ENCODE measurements at regions not wholly inside any gene's neighbourhood (a gene's known extent, or its start where the extent isn't known, plus 50 kb on each side); places are given as distances from the start of the nearest gene placed in this dataset.
"Not testable (repeated sequence)": the region's sequence is repeated elsewhere in the genome, so short reads cannot be mapped to it uniquely, and the experiment has no call there.

- Histone ChIP-seq H2AFZ (ENCODE audit: low read depth, low read length) (no peak overlapping the region), H3K4me1 (ENCODE audit: insufficient read depth, low read length) (no peaks in the 10 kb centered on the region), H3K4me3 (ENCODE audit: low read length) (no peak overlapping the region), H3K9me3 (ENCODE audit: low read length) (no peaks in the 10 kb centered on the region), H3K36me3 (ENCODE audit: insufficient read depth, low read length) (no peaks in the 10 kb centered on the region), H3K27me3 (ENCODE audit: insufficient read depth, low read length) (no peaks in the 10 kb centered on the region)
Observed at GRCh38 chr3:152589644-152590043, 245.3 kb upstream of the P2RY1 start.

- H3K27me3 ChIP-seq (ENCODE audit: insufficient read depth, low read length), result no peaks in the 10 kb centered on the region
- H2AFZ ChIP-seq (ENCODE audit: low read depth, low read length), result no peak overlapping the region
- H3K4me1 ChIP-seq (ENCODE audit: insufficient read depth, low read length), result no peaks in the 10 kb centered on the region
- no peak overlapping the region for H3K4me3 ChIP-seq (ENCODE audit: low read length)
- H3K9me3 ChIP-seq (ENCODE audit: low read length), result no peaks in the 10 kb centered on the region
- H3K36me3 ChIP-seq (ENCODE audit: insufficient read depth, low read length), result no peaks in the 10 kb centered on the region
Observed at GRCh38 chr3:152591515-152591914, 243.4 kb upstream of the P2RY1 start.

GRCh38 chr3:152593242-152593641 lies 241.7 kb upstream of the P2RY1 start:
- Histone ChIP-seq H3K4me1 (ENCODE audit: insufficient read depth, low read length) (no peaks in the 10 kb centered on the region), H3K9me3 (ENCODE audit: low read length) (no peaks in the 10 kb centered on the region), H2AFZ (ENCODE audit: low read depth, low read length) (no peak overlapping the region), H3K36me3 (ENCODE audit: insufficient read depth, low read length) (no peaks in the 10 kb centered on the region), H3K27me3 (ENCODE audit: insufficient read depth, low read length) (no peaks in the 10 kb centered on the region), H3K4me3 (ENCODE audit: low read length) (no peak overlapping the region)

- Histone ChIP-seq H3K4me3 (ENCODE audit: low read length) (no peak overlapping the region), H2AFZ (ENCODE audit: low read depth, low read length) (no peak overlapping the region), H3K27me3 (ENCODE audit: insufficient read depth, low read length) (no peaks in the 10 kb centered on the region), H3K4me1 (ENCODE audit: insufficient read depth, low read length) (no peaks in the 10 kb centered on the region), H3K9me3 (ENCODE audit: low read length) (no peaks in the 10 kb centered on the region), H3K36me3 (ENCODE audit: insufficient read depth, low read length) (no peaks in the 10 kb centered on the region)
Observed at GRCh38 chr3:152595975-152596821, 238.7 kb upstream of the P2RY1 start.

GRCh38 chr3:152596832-152597231 lies 238.1 kb upstream of the P2RY1 start:
- H2AFZ ChIP-seq (ENCODE audit: low read depth, low read length); H3K36me3 ChIP-seq (ENCODE audit: insufficient read depth, low read length); H3K4me1 ChIP-seq (ENCODE audit: insufficient read depth, low read length); H3K4me3 ChIP-seq (ENCODE audit: low read length); H3K27me3 ChIP-seq (ENCODE audit: insufficient read depth, low read length); H3K9me3 ChIP-seq (ENCODE audit: low read length): not testable (repeated sequence)

GRCh38 chr3:152606146-152606545 lies 228.8 kb upstream of the P2RY1 start:
- H2AFZ ChIP-seq (ENCODE audit: low read depth, low read length), result no peak overlapping the region
- no peak overlapping the region for H3K4me3 ChIP-seq (ENCODE audit: low read length)
- peaks cover 3% of the 10 kb centered on the region for H3K9me3 ChIP-seq (ENCODE audit: low read length)
- no peaks in the 10 kb centered on the region for H3K36me3 ChIP-seq (ENCODE audit: insufficient read depth, low read length)
- no peaks in the 10 kb centered on the region for H3K27me3 ChIP-seq (ENCODE audit: insufficient read depth, low read length)
- peaks cover 6% of the 10 kb centered on the region for H3K4me1 ChIP-seq (ENCODE audit: insufficient read depth, low read length)

GRCh38 chr3:152607179-152607578 lies 227.8 kb upstream of the P2RY1 start:
- H3K4me3 ChIP-seq (ENCODE audit: low read length), result no peak overlapping the region
- peaks cover 6% of the 10 kb centered on the region for H3K4me1 ChIP-seq (ENCODE audit: insufficient read depth, low read length)
- H3K27me3 ChIP-seq (ENCODE audit: insufficient read depth, low read length), result no peaks in the 10 kb centered on the region
- H2AFZ ChIP-seq (ENCODE audit: low read depth, low read length), result no peak overlapping the region
- H3K9me3 ChIP-seq (ENCODE audit: low read length), result peaks cover 3% of the 10 kb centered on the region
- no peaks in the 10 kb centered on the region for H3K36me3 ChIP-seq (ENCODE audit: insufficient read depth, low read length)

- Histone ChIP-seq H2AFZ (ENCODE audit: low read depth, low read length) (no peak overlapping the region), H3K9me3 (ENCODE audit: low read length) (peaks cover 3% of the 10 kb centered on the region)
Observed at GRCh38 chr3:152608696-152609594, 226.0 kb upstream of the P2RY1 start.

GRCh38 chr3:152609891-152610290 lies 225.0 kb upstream of the P2RY1 start:
- Histone ChIP-seq H3K9me3 (ENCODE audit: low read length) (no peaks in the 10 kb centered on the region), H2AFZ (ENCODE audit: low read depth, low read length) (no peak overlapping the region), H3K27me3 (ENCODE audit: insufficient read depth, low read length) (no peaks in the 10 kb centered on the region), H3K4me3 (ENCODE audit: low read length) (no peak overlapping the region), H3K4me1 (ENCODE audit: insufficient read depth, low read length) (peaks cover 6% of the 10 kb centered on the region), H3K36me3 (ENCODE audit: insufficient read depth, low read length) (no peaks in the 10 kb centered on the region)

More at GRCh38 chr3:152608696-152609594, 226.0 kb upstream of the P2RY1 start:
- Histone ChIP-seq H3K36me3 (ENCODE audit: insufficient read depth, low read length) (no peaks in the 10 kb centered on the region), H3K4me3 (ENCODE audit: low read length) (no peak overlapping the region), H3K4me1 (ENCODE audit: insufficient read depth, low read length) (peaks cover 6% of the 10 kb centered on the region), H3K27me3 (ENCODE audit: insufficient read depth, low read length) (no peaks in the 10 kb centered on the region)

- Histone ChIP-seq H3K4me3 (ENCODE audit: low read length) (no peak overlapping the region), H3K4me1 (ENCODE audit: insufficient read depth, low read length) (peaks cover 6% of the 10 kb centered on the region), H2AFZ (ENCODE audit: low read depth, low read length) (no peak overlapping the region), H3K9me3 (ENCODE audit: low read length) (no peaks in the 10 kb centered on the region), H3K36me3 (ENCODE audit: insufficient read depth, low read length) (no peaks in the 10 kb centered on the region), H3K27me3 (ENCODE audit: insufficient read depth, low read length) (no peaks in the 10 kb centered on the region)
Observed at GRCh38 chr3:152610622-152611021, 224.3 kb upstream of the P2RY1 start.

GRCh38 chr3:152611905-152612304 lies 223.0 kb upstream of the P2RY1 start:
- H3K9me3 ChIP-seq (ENCODE audit: low read length), result no peaks in the 10 kb centered on the region
- H3K36me3 ChIP-seq (ENCODE audit: insufficient read depth, low read length), result no peaks in the 10 kb centered on the region
- H3K4me1 ChIP-seq (ENCODE audit: insufficient read depth, low read length), result peaks cover 6% of the 10 kb centered on the region
- H2AFZ ChIP-seq (ENCODE audit: low read depth, low read length), result no peak overlapping the region
- no peak overlapping the region for H3K4me3 ChIP-seq (ENCODE audit: low read length)
- no peaks in the 10 kb centered on the region for H3K27me3 ChIP-seq (ENCODE audit: insufficient read depth, low read length)

GRCh38 chr3:152613851-152614250 lies 221.1 kb upstream of the P2RY1 start:
- Histone ChIP-seq H2AFZ (ENCODE audit: low read depth, low read length) (no peak overlapping the region), H3K4me1 (ENCODE audit: insufficient read depth, low read length) (peaks cover 6% of the 10 kb centered on the region), H3K9me3 (ENCODE audit: low read length) (no peaks in the 10 kb centered on the region), H3K4me3 (ENCODE audit: low read length) (no peak overlapping the region), H3K36me3 (ENCODE audit: insufficient read depth, low read length) (no peaks in the 10 kb centered on the region), H3K27me3 (ENCODE audit: insufficient read depth, low read length) (no peaks in the 10 kb centered on the region)

GRCh38 chr3:152615681-152616080 lies 219.2 kb upstream of the P2RY1 start:
- H3K4me3 ChIP-seq (ENCODE audit: low read length), result no peak overlapping the region

More at GRCh38 chr3:152615681-152616080, 219.2 kb upstream of the P2RY1 start:
- no peak overlapping the region for H2AFZ ChIP-seq (ENCODE audit: low read depth, low read length)
- H3K9me3 ChIP-seq (ENCODE audit: low read length), result no peaks in the 10 kb centered on the region
- no peaks in the 10 kb centered on the region for H3K27me3 ChIP-seq (ENCODE audit: insufficient read depth, low read length)
- H3K4me1 ChIP-seq (ENCODE audit: insufficient read depth, low read length), result peaks cover 4% of the 10 kb centered on the region
- H3K36me3 ChIP-seq (ENCODE audit: insufficient read depth, low read length), result no peaks in the 10 kb centered on the region
